Gastroesophageal sphincter (tissue), 3 donors: ENCODE measurements at regions not wholly inside any gene's neighbourhood (a gene's known extent, or its start where the extent isn't known, plus 50 kb on each side); places are given as distances from the start of the nearest gene placed in this dataset.

Source experiments
- CTCF ChIP-seq, 4 experiments: fragments of 200-600 bp in 2 of 4; fragments of 450-650 bp in 2 of 4; sonication (generic) in 1 of 4; IDR thresholded peaks; one replicate each; pipeline ENCODE4 v1.5.1; 2017 to 2019; ENCODE audit warnings: antibody characterized with exemption in 4 of 4, mild to moderate bottlenecking in 2 of 4, moderate library complexity in 2 of 4
- POLR2A ChIP-seq, 2 donors: fragments of 450-650 bp; IDR thresholded peaks; one replicate each; pipeline ENCODE4 v1.6.1; 2017; ENCODE audit warnings: antibody characterized with exemption in 2 of 2, mild to moderate bottlenecking in 2 of 2, moderate library complexity in 1 of 2

GRCh38 chr22:49162841-49163240, 664.8 kb downstream of the BRD1 start:
- TF ChIP-seq POLR2A (IDR thresholded peaks at IDR 0.05) (no peak), CTCF (IDR thresholded peaks at IDR 0.05) (no peak)
